ENCODE measurements at regions not wholly inside any gene's neighbourhood (a gene's known extent, or its start where the extent isn't known, plus 50 kb on each side); places are given as distances from the start of the nearest gene placed in this dataset.
"Not testable (repeated sequence)": the region's sequence is repeated elsewhere in the genome, so short reads cannot be mapped to it uniquely, and the experiment has no call there.

GRCh38 chr5:135738564-135738875 is 95.9 kb upstream of the SLC25A48 start:
- Mint-ChIP-seq H3K27me3 (peaks cover 29% of the 10 kb centered on the region), H3K4me3 (no peak overlapping the region), H3K4me1 (no peaks in the 10 kb centered on the region), H3K9me3 (no peaks in the 10 kb centered on the region), H3K36me3 (ENCODE audit: insufficient read depth) (no peaks in the 10 kb centered on the region), H3K27ac (ENCODE audit: low read depth) (no peak overlapping the region)
- DNase-seq (ENCODE audit: low spot score in 2 of 2) = no peak
- no peak for ATAC-seq (replicated peaks; ENCODE audit: extremely low read depth, poor library complexity, severe bottlenecking)

- Mint-ChIP-seq H3K4me3 (no peak overlapping the region), H3K36me3 (ENCODE audit: insufficient read depth) (no peaks in the 10 kb centered on the region), H3K27ac (ENCODE audit: low read depth) (no peak overlapping the region), H3K27me3 (peaks cover 29% of the 10 kb centered on the region), H3K9me3 (no peaks in the 10 kb centered on the region), H3K4me1 (no peaks in the 10 kb centered on the region)
- ATAC-seq (replicated peaks; ENCODE audit: extremely low read depth, poor library complexity, severe bottlenecking) (no peak), DNase-seq (ENCODE audit: low spot score in 2 of 2) (no peak)
Measured at GRCh38 chr5:135737701-135738563, 96.5 kb upstream of the SLC25A48 start.

DNA sequence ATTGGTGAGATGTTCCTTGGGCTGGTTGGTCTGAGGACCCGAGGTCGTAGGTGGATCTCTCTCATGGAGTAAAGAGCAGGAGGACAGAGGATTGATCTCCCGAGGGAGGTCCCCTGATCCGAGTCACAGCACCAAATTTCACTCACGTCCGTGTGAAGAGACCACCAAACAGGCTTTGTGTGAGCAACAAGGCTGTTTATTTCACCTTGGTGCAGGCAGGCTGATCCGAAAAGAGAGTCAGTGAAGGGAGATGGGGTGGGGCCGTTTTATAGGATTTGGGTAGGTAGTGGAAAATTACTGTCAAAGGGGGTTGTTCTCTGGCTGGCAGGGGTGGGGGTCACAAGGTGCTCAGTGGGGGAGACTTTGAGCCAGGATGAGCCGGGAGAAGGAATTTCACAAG is 97.5 kb upstream of the SLC25A48 start:
- H3K27ac Mint-ChIP-seq (ENCODE audit: low read depth); H3K9me3 Mint-ChIP-seq; H3K36me3 Mint-ChIP-seq (ENCODE audit: insufficient read depth); DNase-seq (ENCODE audit: low spot score in 2 of 2); ATAC-seq (replicated peaks; ENCODE audit: extremely low read depth, poor library complexity, severe bottlenecking); H3K4me3 Mint-ChIP-seq; H3K4me1 Mint-ChIP-seq: not testable (repeated sequence)
- peaks cover 29% of the 10 kb centered on the region for H3K27me3 Mint-ChIP-seq

DNA sequence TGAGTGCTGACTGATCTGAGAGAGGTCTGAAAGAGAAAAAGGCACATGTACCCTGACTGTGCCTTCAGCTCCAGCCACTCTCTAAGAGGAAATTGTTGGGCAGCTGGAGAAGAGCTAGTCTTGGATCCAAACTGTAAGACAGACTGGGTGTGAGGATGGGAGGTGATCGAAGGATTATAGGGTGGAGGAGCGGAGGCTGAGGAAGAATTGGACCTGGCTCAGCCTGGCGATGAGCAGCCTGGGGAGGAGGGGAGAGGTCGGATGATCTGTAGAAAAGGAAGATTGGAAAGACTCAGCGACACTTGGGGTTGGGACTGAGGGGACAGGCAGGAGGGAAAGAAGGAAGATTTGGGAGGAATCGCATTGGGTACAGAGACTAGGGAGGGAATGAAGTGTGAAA is 98.6 kb upstream of the SLC25A48 start:
- no peak overlapping the region for H3K4me3 Mint-ChIP-seq
- H3K9me3 Mint-ChIP-seq = no peaks in the 10 kb centered on the region
- H3K27me3 Mint-ChIP-seq = peaks cover 29% of the 10 kb centered on the region
- H3K4me1 Mint-ChIP-seq = no peaks in the 10 kb centered on the region
- no peak overlapping the region for H3K27ac Mint-ChIP-seq (ENCODE audit: low read depth)
- DNase-seq (ENCODE audit: low spot score in 2 of 2) (no peak), ATAC-seq (replicated peaks; ENCODE audit: extremely low read depth, poor library complexity, severe bottlenecking) (no peak)
- H3K36me3 Mint-ChIP-seq (ENCODE audit: insufficient read depth) = no peaks in the 10 kb centered on the region

- not testable (repeated sequence) for H3K9me3 Mint-ChIP-seq; DNase-seq (ENCODE audit: low spot score in 2 of 2); ATAC-seq (replicated peaks; ENCODE audit: extremely low read depth, poor library complexity, severe bottlenecking); H3K27ac Mint-ChIP-seq (ENCODE audit: low read depth); H3K4me1 Mint-ChIP-seq; H3K4me3 Mint-ChIP-seq; H3K36me3 Mint-ChIP-seq (ENCODE audit: insufficient read depth)
- H3K27me3 Mint-ChIP-seq = peaks cover 29% of the 10 kb centered on the region
Measured at GRCh38 chr5:135734956-135735355, 99.5 kb upstream of the SLC25A48 start.

- H3K4me1 Mint-ChIP-seq; DNase-seq (ENCODE audit: low spot score in 2 of 2); H3K4me3 Mint-ChIP-seq; H3K9me3 Mint-ChIP-seq; ATAC-seq (replicated peaks; ENCODE audit: extremely low read depth, poor library complexity, severe bottlenecking); H3K27ac Mint-ChIP-seq (ENCODE audit: low read depth); H3K36me3 Mint-ChIP-seq (ENCODE audit: insufficient read depth); H3K27me3 Mint-ChIP-seq: not testable (repeated sequence)
Measured at GRCh38 chr5:135731034-135731433, 103.4 kb upstream of the SLC25A48 start.

DNA sequence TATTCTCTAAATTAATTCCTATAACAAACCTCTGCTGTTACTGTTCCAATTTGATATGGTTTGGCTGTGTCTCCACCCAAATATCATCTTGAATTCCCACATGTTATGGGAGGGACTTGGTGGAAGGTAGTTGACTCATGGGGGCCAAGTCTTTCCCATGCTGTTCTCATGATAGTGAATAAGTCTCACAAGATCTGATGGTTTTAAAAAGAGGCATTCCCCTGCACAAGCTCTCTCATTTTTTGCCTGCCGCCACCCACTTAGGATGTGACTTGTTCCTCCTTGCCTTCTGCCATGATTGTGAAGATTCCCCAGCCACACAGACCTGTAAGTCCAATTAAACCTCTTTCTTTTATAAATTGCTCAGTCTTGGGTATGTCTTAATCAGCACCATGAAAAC is 104.3 kb upstream of the SLC25A48 start:
- not testable (repeated sequence) for H3K9me3 Mint-ChIP-seq; H3K27ac Mint-ChIP-seq (ENCODE audit: low read depth); H3K27me3 Mint-ChIP-seq; H3K4me3 Mint-ChIP-seq; ATAC-seq (replicated peaks; ENCODE audit: extremely low read depth, poor library complexity, severe bottlenecking); DNase-seq (ENCODE audit: low spot score in 2 of 2); H3K36me3 Mint-ChIP-seq (ENCODE audit: insufficient read depth); H3K4me1 Mint-ChIP-seq

- Mint-ChIP-seq H3K4me3 (no peak overlapping the region), H3K36me3 (ENCODE audit: insufficient read depth) (no peaks in the 10 kb centered on the region), H3K9me3 (no peaks in the 10 kb centered on the region), H3K27ac (ENCODE audit: low read depth) (no peak overlapping the region), H3K4me1 (no peaks in the 10 kb centered on the region), H3K27me3 (no peaks in the 10 kb centered on the region)
- DNase-seq (ENCODE audit: low spot score in 2 of 2) = no peak
- no peak for ATAC-seq (replicated peaks; ENCODE audit: extremely low read depth, poor library complexity, severe bottlenecking)
Measured at GRCh38 chr5:135729321-135729786, 105.1 kb upstream of the SLC25A48 start.

GRCh38 chr5:135724617-135725016 is 109.8 kb upstream of the SLC25A48 start:
- no peak for ATAC-seq (replicated peaks; ENCODE audit: extremely low read depth, poor library complexity, severe bottlenecking)

DNA sequence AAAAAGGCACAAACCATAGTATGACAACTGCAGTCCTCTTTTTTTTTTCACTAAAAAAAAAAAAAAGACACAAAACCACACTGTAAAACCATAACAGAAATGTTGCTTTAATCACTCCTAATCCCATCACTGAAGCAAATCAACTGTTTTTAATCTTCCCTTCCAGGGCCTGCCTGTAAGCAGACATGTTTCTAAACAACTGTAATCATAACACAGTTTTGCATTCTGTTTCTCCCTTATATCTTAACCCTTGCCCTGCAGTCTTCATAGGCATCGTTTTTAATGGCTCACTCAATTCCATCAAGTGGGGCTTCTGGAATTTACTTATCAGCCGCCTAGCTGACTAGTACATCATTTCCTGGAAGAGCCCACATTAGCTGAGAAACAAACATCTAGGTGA is 111.0 kb upstream of the SLC25A48 start:
- no peaks in the 10 kb centered on the region for H3K36me3 Mint-ChIP-seq (ENCODE audit: insufficient read depth)
- DNase-seq (ENCODE audit: low spot score in 2 of 2) = no peak

More at GRCh38 chr5:135724617-135725016, 109.8 kb upstream of the SLC25A48 start:
- Mint-ChIP-seq H3K27ac (ENCODE audit: low read depth) (no peak overlapping the region), H3K36me3 (ENCODE audit: insufficient read depth) (no peaks in the 10 kb centered on the region), H3K4me3 (no peak overlapping the region), H3K27me3 (no peaks in the 10 kb centered on the region), H3K9me3 (no peaks in the 10 kb centered on the region), H3K4me1 (no peaks in the 10 kb centered on the region)
- no peak for DNase-seq (ENCODE audit: low spot score in 2 of 2)

DNA sequence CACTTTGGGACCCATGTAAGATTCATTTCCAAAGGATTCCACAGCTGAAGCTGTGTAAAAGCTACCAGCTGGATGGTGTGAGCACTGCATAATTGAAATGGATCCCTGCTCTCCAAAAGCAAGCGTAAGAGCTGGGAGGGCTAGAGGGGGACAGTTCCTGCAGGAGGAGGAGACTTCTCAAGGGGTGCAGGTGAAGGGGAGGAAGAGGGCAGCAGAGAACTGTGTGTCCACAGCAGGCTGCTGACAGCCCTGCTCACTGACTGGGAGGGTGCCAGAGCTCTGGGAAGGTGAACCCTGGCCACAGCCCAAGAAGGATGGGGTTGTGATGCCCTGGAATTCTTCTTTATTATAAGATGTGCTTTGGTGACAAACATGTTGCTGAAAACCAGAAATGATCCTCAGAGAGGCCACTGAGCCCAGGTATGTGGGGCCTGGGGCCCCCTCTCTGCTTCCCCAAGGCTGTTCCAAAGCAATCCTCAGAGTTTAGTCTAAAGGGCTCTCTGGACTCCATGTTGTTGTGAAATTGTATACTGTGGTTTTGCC is 112.8 kb upstream of the SLC25A48 start:
- no peak overlapping the region for H3K4me3 Mint-ChIP-seq
- no peaks in the 10 kb centered on the region for H3K36me3 Mint-ChIP-seq (ENCODE audit: insufficient read depth)
- DNase-seq (ENCODE audit: low spot score in 2 of 2) = no peak
- H3K27me3 Mint-ChIP-seq = peaks cover 12% of the 10 kb centered on the region
- ATAC-seq (replicated peaks; ENCODE audit: extremely low read depth, poor library complexity, severe bottlenecking) = no peak
- no peak overlapping the region for H3K27ac Mint-ChIP-seq (ENCODE audit: low read depth)
- H3K4me1 Mint-ChIP-seq = no peaks in the 10 kb centered on the region
- no peaks in the 10 kb centered on the region for H3K9me3 Mint-ChIP-seq

More for the DNA sequence above, 111.0 kb upstream of the SLC25A48 start:
- ATAC-seq (replicated peaks; ENCODE audit: extremely low read depth, poor library complexity, severe bottlenecking) = no peak
- Mint-ChIP-seq H3K27me3 (no peaks in the 10 kb centered on the region), H3K9me3 (no peaks in the 10 kb centered on the region), H3K4me1 (no peaks in the 10 kb centered on the region), H3K4me3 (no peak overlapping the region), H3K27ac (ENCODE audit: low read depth) (no peak overlapping the region)

- Mint-ChIP-seq H3K4me1 (no peaks in the 10 kb centered on the region), H3K27ac (ENCODE audit: low read depth) (no peak overlapping the region), H3K36me3 (ENCODE audit: insufficient read depth) (no peaks in the 10 kb centered on the region), H3K27me3 (peaks cover 14% of the 10 kb centered on the region), H3K9me3 (no peaks in the 10 kb centered on the region), H3K4me3 (no peak overlapping the region)
- no peak for DNase-seq (ENCODE audit: low spot score in 2 of 2)
- no peak for ATAC-seq (replicated peaks; ENCODE audit: extremely low read depth, poor library complexity, severe bottlenecking)
Measured at GRCh38 chr5:135720191-135720590, 114.3 kb upstream of the SLC25A48 start.

DNA sequence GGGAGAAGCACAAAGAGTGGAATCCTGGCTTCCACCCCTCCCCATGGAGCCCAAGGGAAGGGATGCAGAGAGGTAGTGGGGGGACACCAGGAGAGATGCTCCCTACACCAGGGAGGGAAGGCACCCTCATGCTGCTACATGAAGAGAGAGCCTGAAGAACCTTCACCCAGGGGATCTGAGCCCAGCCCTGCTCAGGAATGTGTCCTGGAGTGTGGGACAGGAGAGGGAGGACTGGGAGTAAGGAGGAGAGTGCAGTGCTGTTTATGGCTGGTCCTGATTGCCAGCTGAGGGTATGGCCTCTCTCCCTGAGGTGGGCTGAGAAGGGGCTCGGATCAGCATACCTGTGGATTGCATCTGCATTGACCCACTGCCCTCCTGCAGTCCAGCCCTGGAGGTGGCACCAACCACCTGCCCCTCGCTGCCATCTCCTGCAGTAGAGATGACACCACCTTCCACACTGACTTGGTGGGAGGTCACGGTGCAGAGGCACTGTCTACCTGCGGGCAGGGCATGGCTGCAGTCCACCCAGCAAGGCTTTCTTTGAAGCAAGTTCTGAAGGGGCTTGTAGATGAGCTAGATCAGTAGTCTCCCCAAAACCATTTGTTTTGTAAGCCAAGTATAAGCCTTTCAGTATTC is 114.9 kb upstream of the SLC25A48 start:
- no peak overlapping the region for H3K4me3 Mint-ChIP-seq
- DNase-seq (ENCODE audit: low spot score in 2 of 2) (no peak), ATAC-seq (replicated peaks; ENCODE audit: extremely low read depth, poor library complexity, severe bottlenecking) (no peak)
- H3K4me1 Mint-ChIP-seq = no peaks in the 10 kb centered on the region
- H3K9me3 Mint-ChIP-seq = no peaks in the 10 kb centered on the region
- no peaks in the 10 kb centered on the region for H3K36me3 Mint-ChIP-seq (ENCODE audit: insufficient read depth)
- H3K27me3 Mint-ChIP-seq = peaks cover 20% of the 10 kb centered on the region
- H3K27ac Mint-ChIP-seq (ENCODE audit: low read depth) = no peak overlapping the region
